Motor neuron (in vitro differentiated cells): ENCODE measurements at regions not wholly inside any gene's neighbourhood (a gene's known extent, or its start where the extent isn't known, plus 50 kb on each side); places are given as distances from the start of the nearest gene placed in this dataset.

Experiments used
- ATAC-seq, 8 experiments: fragments of 200-7000 bp; cut with Tn5 transposase; replicated peaks in 6 of 8; 2 replicates each; pipeline ENCODE4 v1.8.0; 2021; ENCODE audit warnings: mild to moderate bottlenecking in 8 of 8, moderate library complexity in 8 of 8
- H3K27ac ChIP-seq, 2 donors: fragments of 250-450 bp; sonication (Bioruptor Pico); 2 replicates each; pipeline ENCODE4 v1.9.0; 2021; ENCODE audit warnings: antibody characterized with exemption in 2 of 2, mild to moderate bottlenecking in 2 of 2, moderate library complexity in 1 of 2
- H3K4me1 ChIP-seq, 2 donors: fragments of 250-450 bp; sonication (Bioruptor Pico); replicated peaks in 1 of 2; 2 replicates each; pipeline ENCODE4 v1.6.1; 2021; ENCODE audit warnings: antibody characterized with exemption in 2 of 2, mild to moderate bottlenecking in 2 of 2, moderate library complexity in 1 of 2
- H3K4me3 ChIP-seq, 5 donors: fragments of 250-450 bp; sonication (Bioruptor Pico); 2 replicates each; pipeline ENCODE4 v1.9.0; 2021; ENCODE audit warnings: antibody characterized with exemption in 5 of 5, mild to moderate bottlenecking in 5 of 5, moderate library complexity in 4 of 5
- WGBS, 10 experiments: fragments of 450-650 bp; shearing (Covaris generic); methylation state at CpG; one replicate each; pipeline ENCODE4 v1.0.0; 2022; 5-methylcytosine and 5-hydroxymethylcytosine counted together
- in situ Hi-C, 9 experiments: fragments of 400-800 bp; cut with MboI; loops; one replicate each; pipeline ENCODE4 v1.15.0; 2021; ENCODE audit warnings: low sequenced_read_pairs in 9 of 9, low pct_unique_long_range_greater_than_20kb in 2 of 9; ENCODE audit not compliant: unreplicated experiment in 9 of 9

- H3K4me1 ChIP-seq = peaks cover 5 to 13% of the 10 kb centered on the region in 2 donors
- WGBS, 10 experiments = 61 to 100% (median 85%) methylated on average over 1 of the region's 1 CpG; no CpG with 5 or more reads in 1 of the 10 experiments
- H3K4me3 ChIP-seq = no peak overlapping the region
- no peak overlapping the region for H3K27ac ChIP-seq
- in situ Hi-C loops = loop anchor here in 8 of 9 experiments (25.0 kb wide), 2 partner anchors 230 to 395 kb away; no protein-coding TSS in a partner anchor
- no peak for ATAC-seq
These were observed 63.0 kb upstream of the ETS2 start for GRCh38 chr21:38742580-38743260.

GRCh38 chr21:38743772-38744529, 61.8 kb upstream of the ETS2 start:
- peaks cover 5 to 13% of the 10 kb centered on the region in 2 donors for H3K4me1 ChIP-seq
- peak in 5 of 8 experiments; percentile 56 to 76 (median 74) for ATAC-seq
- in situ Hi-C loops = loop anchor here in 8 of 9 experiments (25.0 kb wide), 2 partner anchors 232 to 393 kb away; no protein-coding TSS in a partner anchor
- no peak overlapping the region for H3K4me3 ChIP-seq
- H3K27ac ChIP-seq = no peak overlapping the region
- 35 to 93% (median 57%) methylated on average over 3 to 11 of the region's 21 CpGs for WGBS, 10 experiments

GRCh38 chr21:38744861-38745260, 60.9 kb upstream of the ETS2 start:
- no peak for ATAC-seq
- peaks cover 5 to 9% of the 10 kb centered on the region in 2 donors for H3K4me1 ChIP-seq
- in situ Hi-C loops = loop anchor here in 8 of 9 experiments (25.0 kb wide), 2 partner anchors 233 to 392 kb away; no protein-coding TSS in a partner anchor
- H3K27ac ChIP-seq = no peak overlapping the region
- WGBS, 10 experiments = 63 to 100% (median 100%) methylated on average over 1 to 2 of the region's 2 CpGs; no CpG with 5 or more reads in 6 of the 10 experiments
- H3K4me3 ChIP-seq = no peak overlapping the region

- 58 to 100% (median 75%) methylated on average over 2 to 4 of the region's 4 CpGs; no CpG with 5 or more reads in 1 of the 10 experiments for WGBS, 10 experiments
- no peak for ATAC-seq
- in situ Hi-C loops = loop anchor here in 8 of 9 experiments (25.0 kb wide), 2 partner anchors 236 to 389 kb away; no protein-coding TSS in a partner anchor
- no peak overlapping the region for H3K4me3 ChIP-seq
- H3K4me1 ChIP-seq = peaks cover 5 to 9% of the 10 kb centered on the region in 2 donors
- H3K27ac ChIP-seq = no peak overlapping the region
These were observed 57.9 kb upstream of the ETS2 start for GRCh38 chr21:38747810-38748209.

GRCh38 chr21:38751379-38752050, 54.2 kb upstream of the ETS2 start:
- ATAC-seq = no peak
- 80 to 97% (median 89%) methylated on average over 2 to 9 of the region's 27 CpGs; no CpG with 5 or more reads in 5 of the 10 experiments for WGBS, 10 experiments
- no peaks in the 10 kb centered on the region for H3K4me1 ChIP-seq
- no peak overlapping the region for H3K4me3 ChIP-seq
- in situ Hi-C loops = no loop called here
- H3K27ac ChIP-seq = no peak overlapping the region

- 40 to 100% (median 89%) methylated on average over 1 to 7 of the region's 11 CpGs; no CpG with 5 or more reads in 4 of the 10 experiments for WGBS, 10 experiments
- H3K27ac ChIP-seq = no peak overlapping the region
- no peaks in the 10 kb centered on the region for H3K4me1 ChIP-seq
- H3K4me3 ChIP-seq = no peak overlapping the region
- in situ Hi-C loops = no loop called here
- ATAC-seq = no peak
These were observed 53.7 kb upstream of the ETS2 start for GRCh38 chr21:38752051-38752505.

- no peaks in the 10 kb centered on the region for H3K4me1 ChIP-seq
- H3K27ac ChIP-seq = no peak overlapping the region
- no peak overlapping the region for H3K4me3 ChIP-seq
- 33 to 100% (median 73%) methylated on average over 1 to 3 of the region's 3 CpGs for WGBS, 10 experiments
- no peak for ATAC-seq
- in situ Hi-C loops = no loop called here
These were observed 52.6 kb upstream of the ETS2 start for GRCh38 chr21:38753114-38753513.

- no peak overlapping the region for H3K27ac ChIP-seq
- no peaks in the 10 kb centered on the region for H3K4me1 ChIP-seq
- WGBS, 10 experiments = 10 to 100% (median 79%) methylated on average over 2 to 4 of the region's 4 CpGs
- in situ Hi-C loops = no loop called here
- no peak for ATAC-seq
- no peak overlapping the region for H3K4me3 ChIP-seq
These were observed 52.2 kb upstream of the ETS2 start for GRCh38 chr21:38753557-38753971.
